ENCODE measurements at regions not wholly inside any gene's neighbourhood (a gene's known extent, or its start where the extent isn't known, plus 50 kb on each side); places are given as distances from the start of the nearest gene placed in this dataset.

DNA sequence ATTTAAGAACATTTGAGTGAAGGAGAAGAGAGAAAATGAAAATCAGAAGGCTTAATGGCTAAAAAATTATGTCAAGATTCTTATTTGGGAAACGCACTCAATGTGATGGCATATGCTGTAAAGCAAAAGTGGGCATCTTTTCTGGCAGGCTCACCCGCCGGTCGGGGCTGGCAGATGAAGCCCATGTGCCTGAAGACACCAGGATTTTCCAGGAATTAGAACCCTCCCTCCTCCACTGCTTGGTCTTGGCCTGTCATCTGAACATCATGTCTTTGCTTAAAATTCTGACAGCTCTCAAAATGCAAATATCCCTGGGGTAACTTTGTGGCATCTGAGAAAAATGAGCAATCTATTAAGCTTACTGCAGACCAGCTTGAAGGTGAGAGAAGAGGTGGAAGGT, 337.9 kb downstream of the IRX1 start (continued):
- TF ChIP-seq, protein P1, sequence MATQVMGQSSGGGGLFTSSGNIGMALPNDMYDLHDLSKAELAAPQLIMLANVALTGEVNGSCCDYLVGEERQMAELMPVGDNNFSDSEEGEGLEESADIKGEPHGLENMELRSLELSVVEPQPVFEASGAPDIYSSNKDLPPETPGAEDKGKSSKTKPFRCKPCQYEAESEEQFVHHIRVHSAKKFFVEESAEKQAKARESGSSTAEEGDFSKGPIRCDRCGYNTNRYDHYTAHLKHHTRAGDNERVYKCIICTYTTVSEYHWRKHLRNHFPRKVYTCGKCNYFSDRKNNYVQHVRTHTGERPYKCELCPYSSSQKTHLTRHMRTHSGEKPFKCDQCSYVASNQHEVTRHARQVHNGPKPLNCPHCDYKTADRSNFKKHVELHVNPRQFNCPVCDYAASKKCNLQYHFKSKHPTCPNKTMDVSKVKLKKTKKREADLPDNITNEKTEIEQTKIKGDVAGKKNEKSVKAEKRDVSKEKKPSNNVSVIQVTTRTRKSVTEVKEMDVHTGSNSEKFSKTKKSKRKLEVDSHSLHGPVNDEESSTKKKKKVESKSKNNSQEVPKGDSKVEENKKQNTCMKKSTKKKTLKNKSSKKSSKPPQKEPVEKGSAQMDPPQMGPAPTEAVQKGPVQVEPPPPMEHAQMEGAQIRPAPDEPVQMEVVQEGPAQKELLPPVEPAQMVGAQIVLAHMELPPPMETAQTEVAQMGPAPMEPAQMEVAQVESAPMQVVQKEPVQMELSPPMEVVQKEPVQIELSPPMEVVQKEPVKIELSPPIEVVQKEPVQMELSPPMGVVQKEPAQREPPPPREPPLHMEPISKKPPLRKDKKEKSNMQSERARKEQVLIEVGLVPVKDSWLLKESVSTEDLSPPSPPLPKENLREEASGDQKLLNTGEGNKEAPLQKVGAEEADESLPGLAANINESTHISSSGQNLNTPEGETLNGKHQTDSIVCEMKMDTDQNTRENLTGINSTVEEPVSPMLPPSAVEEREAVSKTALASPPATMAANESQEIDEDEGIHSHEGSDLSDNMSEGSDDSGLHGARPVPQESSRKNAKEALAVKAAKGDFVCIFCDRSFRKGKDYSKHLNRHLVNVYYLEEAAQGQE (IDR thresholded peaks at IDR 0.05): no peak
- no peak for TF ChIP-seq BHLHE40 (IDR thresholded peaks at IDR 0.05; ENCODE audit: low read depth, low read length)
- TF ChIP-seq KDM5A (IDR thresholded peaks at IDR 0.05): no peak

DNA sequence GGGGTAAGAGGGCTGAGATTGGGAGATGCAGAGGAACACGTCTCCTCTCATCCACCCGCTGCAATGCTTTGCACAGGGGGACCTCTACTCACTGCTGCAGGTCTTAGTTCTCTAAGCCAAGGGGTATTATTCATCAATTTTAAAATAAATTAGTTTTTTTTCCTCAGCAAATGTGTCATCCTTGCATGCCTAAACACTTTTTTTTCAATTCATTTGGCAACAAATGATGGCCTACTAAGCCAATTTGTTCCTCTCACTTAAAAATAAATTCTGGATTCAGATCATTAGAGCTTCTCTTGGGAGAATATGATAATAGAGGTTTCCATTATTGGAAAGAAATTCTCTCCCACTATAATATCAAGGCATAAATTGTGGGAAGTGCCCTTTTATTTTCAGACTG, 338.3 kb downstream of the IRX1 start:
- WGBS (ENCODE audit: missing lambda C conversion rate): 2% methylated on average over 2 of the region's 2 CpGs
- H3K9me3 ChIP-seq: no peaks in the 10 kb centered on the region
- TF ChIP-seq GATA3 (IDR thresholded peaks at IDR 0.05; ENCODE audit: borderline replicate concordance) (no peak), MAFK (IDR thresholded peaks at IDR 0.05; ENCODE audit: partially characterized antibody) (no peak), KDM5A (IDR thresholded peaks at IDR 0.05) (no peak)
- TF ChIP-seq, protein P2, sequence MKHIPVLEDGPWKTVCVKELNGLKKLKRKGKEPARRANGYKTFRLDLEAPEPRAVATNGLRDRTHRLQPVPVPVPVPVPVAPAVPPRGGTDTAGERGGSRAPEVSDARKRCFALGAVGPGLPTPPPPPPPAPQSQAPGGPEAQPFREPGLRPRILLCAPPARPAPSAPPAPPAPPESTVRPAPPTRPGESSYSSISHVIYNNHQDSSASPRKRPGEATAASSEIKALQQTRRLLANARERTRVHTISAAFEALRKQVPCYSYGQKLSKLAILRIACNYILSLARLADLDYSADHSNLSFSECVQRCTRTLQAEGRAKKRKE (CRISPR knock-in tag; IDR thresholded peaks at IDR 0.05; ENCODE audit: low read depth): no peak
- no peak for ATAC-seq
- no peaks in the 10 kb centered on the region for H3K4me1 ChIP-seq
- no peak overlapping the region for H3K27ac ChIP-seq
- H3K4me2 ChIP-seq: no peak overlapping the region
- ChIA-PET CTCF (no interaction called here), POLR2A (no interaction called here)
- no peak for FAIRE-seq
- no peak for DNase-seq (ENCODE audit: low read depth in 1 of 2, low spot score in 1 of 2)
- H3K4me3 ChIP-seq: no peak overlapping the region

DNA sequence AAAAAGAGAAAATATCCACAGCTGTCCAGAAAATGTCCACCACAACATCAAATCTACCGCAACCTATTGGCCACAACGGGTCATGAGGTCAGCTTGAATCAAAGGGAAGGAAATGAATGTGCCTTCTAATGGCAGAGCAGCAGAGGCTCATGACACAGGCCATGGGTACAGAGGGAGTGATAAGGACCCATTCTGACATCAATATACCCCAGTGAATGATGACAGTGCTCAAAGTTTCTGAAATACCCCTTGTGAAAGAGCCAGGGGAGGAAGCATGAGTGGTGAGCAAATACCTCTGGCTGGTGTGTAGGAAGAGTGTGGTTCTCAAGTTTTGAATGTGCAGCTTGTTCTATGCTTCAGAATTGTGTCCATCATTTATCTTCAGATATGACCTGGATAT, 348.2 kb downstream of the IRX1 start:
- 8% methylated on average over 2 of the region's 2 CpGs for WGBS (ENCODE audit: missing lambda C conversion rate)
- Histone ChIP-seq H3K4me1 (no peaks in the 10 kb centered on the region), H3K9me3 (0 out of 3 replicates have a peak, but pooled peaks cover 5% of the 10 kb centered on the region), H3K4me3 (no peak overlapping the region), H3K27ac (no peak overlapping the region), H3K4me2 (no peak overlapping the region)
- POLR2A ChIA-PET: no interaction called here
- TF ChIP-seq RCOR1 (IDR thresholded peaks at IDR 0.05; ENCODE audit: low read depth, low read length): no peak
- no peak for TF ChIP-seq CBX2 (IDR thresholded peaks at IDR 0.05; ENCODE audit: borderline replicate concordance, low read depth)
- TF ChIP-seq, protein P3, sequence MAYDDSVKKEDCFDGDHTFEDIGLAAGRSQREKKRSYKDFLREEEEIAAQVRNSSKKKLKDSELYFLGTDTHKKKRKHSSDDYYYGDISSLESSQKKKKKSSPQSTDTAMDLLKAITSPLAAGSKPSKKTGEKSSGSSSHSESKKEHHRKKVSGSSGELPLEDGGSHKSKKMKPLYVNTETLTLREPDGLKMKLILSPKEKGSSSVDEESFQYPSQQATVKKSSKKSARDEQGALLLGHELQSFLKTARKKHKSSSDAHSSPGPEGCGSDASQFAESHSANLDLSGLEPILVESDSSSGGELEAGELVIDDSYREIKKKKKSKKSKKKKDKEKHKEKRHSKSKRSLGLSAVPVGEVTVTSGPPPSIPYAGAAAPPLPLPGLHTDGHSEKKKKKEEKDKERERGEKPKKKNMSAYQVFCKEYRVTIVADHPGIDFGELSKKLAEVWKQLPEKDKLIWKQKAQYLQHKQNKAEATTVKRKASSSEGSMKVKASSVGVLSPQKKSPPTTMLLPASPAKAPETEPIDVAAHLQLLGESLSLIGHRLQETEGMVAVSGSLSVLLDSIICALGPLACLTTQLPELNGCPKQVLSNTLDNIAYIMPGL (CRISPR knock-in tag; IDR thresholded peaks at IDR 0.05; ENCODE audit: borderline replicate concordance): no peak
- TF ChIP-seq RAD21 (conservative IDR thresholded peaks at IDR 0.05 in 1 of 2, IDR thresholded peaks at IDR 0.05 in 1 of 2): no peak
- no peak for TF ChIP-seq FOSL2 (IDR thresholded peaks at IDR 0.05)
- no peak for TF ChIP-seq FOSL2 (CRISPR knock-in tag; IDR thresholded peaks at IDR 0.05)
- no peak for TF ChIP-seq HOXB5 (CRISPR knock-in tag; IDR thresholded peaks at IDR 0.05)
- TF ChIP-seq, protein P2 (CRISPR knock-in tag; IDR thresholded peaks at IDR 0.05; ENCODE audit: low read depth): no peak
- TF ChIP-seq GATA3 (IDR thresholded peaks at IDR 0.05; ENCODE audit: borderline replicate concordance): no peak
- TF ChIP-seq SREBF2 (IDR thresholded peaks at IDR 0.05): no peak
- TF ChIP-seq, protein P4, sequence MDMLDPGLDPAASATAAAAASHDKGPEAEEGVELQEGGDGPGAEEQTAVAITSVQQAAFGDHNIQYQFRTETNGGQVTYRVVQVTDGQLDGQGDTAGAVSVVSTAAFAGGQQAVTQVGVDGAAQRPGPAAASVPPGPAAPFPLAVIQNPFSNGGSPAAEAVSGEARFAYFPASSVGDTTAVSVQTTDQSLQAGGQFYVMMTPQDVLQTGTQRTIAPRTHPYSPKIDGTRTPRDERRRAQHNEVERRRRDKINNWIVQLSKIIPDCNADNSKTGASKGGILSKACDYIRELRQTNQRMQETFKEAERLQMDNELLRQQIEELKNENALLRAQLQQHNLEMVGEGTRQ (IDR thresholded peaks at IDR 0.05): no peak
- ATAC-seq (no peak), FAIRE-seq (no peak), DNase-seq (ENCODE audit: low read depth in 1 of 2, low spot score in 1 of 2) (no peak)
- CTCF ChIA-PET: no interaction called here
